H7 (cell line): ENCODE measurements at regions not wholly inside any gene's neighbourhood (a gene's known extent, or its start where the extent isn't known, plus 50 kb on each side); places are given as distances from the start of the nearest gene placed in this dataset.
"Not testable (repeated sequence)": the region's sequence is repeated elsewhere in the genome, so short reads cannot be mapped to it uniquely, and the experiment has no call there.

Experiments
- DNase-seq: peaks from one replicate; pipeline ENCODE4 v3.0.0; 2012
- H3K27me3 ChIP-seq: 2 replicates; pipeline ENCODE4 v1.6.0; 2011; ENCODE audit warnings: mild to moderate bottlenecking, low read length; ENCODE audit not compliant: control insufficient read depth, insufficient read depth
- H3K36me3 ChIP-seq: replicated peaks from 2 replicates; pipeline ENCODE4 v1.5.1; 2011; ENCODE audit warnings: low read length; ENCODE audit not compliant: control insufficient read depth, insufficient read depth
- H3K4me3 ChIP-seq: 2 replicates; pipeline ENCODE4 v1.5.1; 2011; ENCODE audit warnings: low read depth, mild to moderate bottlenecking, control low read depth, low read length, moderate library complexity; ENCODE audit not compliant: insufficient read depth

- no peaks in the 10 kb centered on the region for H3K27me3 ChIP-seq
- H3K36me3 ChIP-seq = no peaks in the 10 kb centered on the region
- H3K4me3 ChIP-seq = no peak overlapping the region
- DNase-seq = no peak
These were observed 165.9 kb upstream of the ARHGAP5 start for GRCh38 chr14:31911160-31911559.

GRCh38 chr14:31913370-31913769 is 163.7 kb upstream of the ARHGAP5 start:
- DNase-seq = no peak
- no peak overlapping the region for H3K4me3 ChIP-seq
- H3K27me3 ChIP-seq = no peaks in the 10 kb centered on the region
- no peaks in the 10 kb centered on the region for H3K36me3 ChIP-seq

- not testable (repeated sequence) for DNase-seq, H3K4me3 ChIP-seq, H3K36me3 ChIP-seq, H3K27me3 ChIP-seq
These were observed 158.8 kb upstream of the ARHGAP5 start for GRCh38 chr14:31918289-31918688.

- H3K27me3 ChIP-seq = no peaks in the 10 kb centered on the region
- DNase-seq = no peak
These were observed 157.1 kb upstream of the ARHGAP5 start for GRCh38 chr14:31920001-31920400.

GRCh38 chr14:31920989-31921650 is 156.0 kb upstream of the ARHGAP5 start:
- DNase-seq = no peak
- no peaks in the 10 kb centered on the region for H3K27me3 ChIP-seq
- H3K4me3 ChIP-seq = no peak overlapping the region
- no peaks in the 10 kb centered on the region for H3K36me3 ChIP-seq

More at GRCh38 chr14:31920001-31920400, 157.1 kb upstream of the ARHGAP5 start:
- no peaks in the 10 kb centered on the region for H3K36me3 ChIP-seq
- H3K4me3 ChIP-seq = no peak overlapping the region

- Histone ChIP-seq H3K36me3 (no peaks in the 10 kb centered on the region), H3K27me3 (no peaks in the 10 kb centered on the region), H3K4me3 (no peak overlapping the region)
- no peak for DNase-seq
These were observed 155.4 kb upstream of the ARHGAP5 start for GRCh38 chr14:31921721-31922120.

GRCh38 chr14:31926123-31926522 is 151.0 kb upstream of the ARHGAP5 start:
- peak; percentile 39 for DNase-seq
- Histone ChIP-seq H3K27me3 (no peaks in the 10 kb centered on the region), H3K4me3 (no peak overlapping the region), H3K36me3 (no peaks in the 10 kb centered on the region)

- DNase-seq = no peak
- Histone ChIP-seq H3K36me3 (no peaks in the 10 kb centered on the region), H3K4me3 (no peak overlapping the region), H3K27me3 (no peaks in the 10 kb centered on the region)
These were observed 150.3 kb upstream of the ARHGAP5 start for GRCh38 chr14:31926652-31927347.

- peak; percentile 30 for DNase-seq
- H3K36me3 ChIP-seq = no peaks in the 10 kb centered on the region
- no peak overlapping the region for H3K4me3 ChIP-seq
These were observed 149.7 kb upstream of the ARHGAP5 start for GRCh38 chr14:31927348-31927832.

GRCh38 chr14:31930070-31930469 is 147.0 kb upstream of the ARHGAP5 start:
- H3K4me3 ChIP-seq = no peak overlapping the region
- no peak for DNase-seq

More at GRCh38 chr14:31927348-31927832, 149.7 kb upstream of the ARHGAP5 start:
- H3K27me3 ChIP-seq = no peaks in the 10 kb centered on the region

GRCh38 chr14:31930493-31931240 is 146.4 kb upstream of the ARHGAP5 start:
- H3K27me3 ChIP-seq = no peaks in the 10 kb centered on the region; the same call in 1 of the 2 replicates
- no peak for DNase-seq
- H3K4me3 ChIP-seq = no peak overlapping the region
- no peaks in the 10 kb centered on the region for H3K36me3 ChIP-seq

More at GRCh38 chr14:31930070-31930469, 147.0 kb upstream of the ARHGAP5 start:
- no peaks in the 10 kb centered on the region; the same call in 1 of the 2 replicates for H3K27me3 ChIP-seq
- no peaks in the 10 kb centered on the region for H3K36me3 ChIP-seq

- peak; percentile 25 for DNase-seq
These were observed 144.4 kb upstream of the ARHGAP5 start for GRCh38 chr14:31932675-31933074.

GRCh38 chr14:31933716-31934115 is 143.4 kb upstream of the ARHGAP5 start:
- DNase-seq = peak; percentile 30
- Histone ChIP-seq H3K27me3 (no peaks in the 10 kb centered on the region; the same call in none of the 2 replicates), H3K4me3 (no peak overlapping the region), H3K36me3 (no peaks in the 10 kb centered on the region)

More at GRCh38 chr14:31932675-31933074, 144.4 kb upstream of the ARHGAP5 start:
- Histone ChIP-seq H3K36me3 (no peaks in the 10 kb centered on the region), H3K4me3 (no peak overlapping the region), H3K27me3 (no peaks in the 10 kb centered on the region; the same call in none of the 2 replicates)

- Histone ChIP-seq H3K36me3 (no peaks in the 10 kb centered on the region), H3K4me3 (no peak overlapping the region), H3K27me3 (no peaks in the 10 kb centered on the region; the same call in none of the 2 replicates)
- peak; percentile 76 for DNase-seq
These were observed 142.3 kb upstream of the ARHGAP5 start for GRCh38 chr14:31934767-31935266.
